Adrenal gland (tissue), 9 donors: ENCODE measurements at regions not wholly inside any gene's neighbourhood (a gene's known extent, or its start where the extent isn't known, plus 50 kb on each side); places are given as distances from the start of the nearest gene placed in this dataset.
"Not testable (repeated sequence)": the region's sequence is repeated elsewhere in the genome, so short reads cannot be mapped to it uniquely, and the experiment has no call there.

ENCODE experiments used
- DNase-seq, 7 donors: peaks; one replicate each; pipeline ENCODE4 v3.0.0-alpha.2; 2019 to 2020
- H3K27ac ChIP-seq, 5 donors: fragments of 200-600 bp; sonication (generic) in 4 of 5; 1 replicate in 3 of 5; 2 replicates in 2 of 5; pipeline versions ENCODE4 v1.5.1 to v1.8.0; 2016 to 2020; ENCODE audit warnings: mild to moderate bottlenecking in 1 of 5
- H3K27me3 ChIP-seq: fragments of 200-600 bp; 2 replicates; pipeline ENCODE4 v1.8.0; 2021
- H3K36me3 ChIP-seq, 2 donors: fragments of 200-600 bp; replicated peaks in 1 of 2; 1 replicate in 1 of 2; 2 replicates in 1 of 2; pipeline versions ENCODE4 v1.5.1 to v1.8.0; 2018 to 2022
- H3K4me1 ChIP-seq, 2 donors: fragments of 200-600 bp; replicated peaks in 1 of 2; 1 replicate in 1 of 2; 2 replicates in 1 of 2; pipeline versions ENCODE4 v1.5.1 to v1.8.0; 2018 to 2021
- H3K4me3 ChIP-seq, 4 donors: fragments of 200-600 bp; sonication (generic) in 3 of 4; one replicate each; pipeline ENCODE4 v1.5.1; 2016 to 2018
- H3K9me3 ChIP-seq, 3 donors: fragments of 200-600 bp; sonication (generic) in 1 of 3; replicated peaks in 1 of 3; 1 replicate in 2 of 3; 2 replicates in 1 of 3; pipeline versions ENCODE4 v1.5.1 to v1.8.0; 2016 to 2021
- CTCF ChIP-seq, 6 experiments: fragments of 450-650 bp in 4 of 6; fragments of 200-600 bp in 2 of 6; sonication (generic) in 1 of 6; IDR thresholded peaks; 1 replicate in 5 of 6; 2 replicates in 1 of 6; pipeline versions ENCODE4 v1.5.1 to v1.8.0; 2016 to 2021; ENCODE audit warnings: antibody characterized with exemption in 6 of 6, mild to moderate bottlenecking in 2 of 6, moderate library complexity in 1 of 6
- POLR2A ChIP-seq, 2 donors: fragments of 450-650 bp; IDR thresholded peaks; one replicate each; pipeline ENCODE4 v1.6.1; 2017; ENCODE audit warnings: antibody characterized with exemption in 2 of 2, mild to moderate bottlenecking in 2 of 2, moderate library complexity in 1 of 2
- WGBS, 4 donors: extraction: QIAGEN DNeasy Blood & Tissue Kit in 2 of 4; methylation state at CpG; one replicate each; pipeline versions ENCODE4 v1.1.5 to v1.1.7; 2013 to 2017; 5-methylcytosine and 5-hydroxymethylcytosine counted together
- intact Hi-C, 2 donors: fragments of 100-400 bp; cut with DNase I; formaldehyde crosslinking; loops; one replicate each; pipeline versions ENCODE4 v1.14.1 to v1.15.0; 2022 to 2023
- donor health status: healthy with polysubstance abuse.
- donor health status: Bipolar disorder and iron deficiency.
- donor health status: DM: yes; HTN: yes; CAD: no.
- donor health status: DM: no; HTN: no; CAD: no.
- donor health status: DM: no; HTN: no; CAD: no.

DNA sequence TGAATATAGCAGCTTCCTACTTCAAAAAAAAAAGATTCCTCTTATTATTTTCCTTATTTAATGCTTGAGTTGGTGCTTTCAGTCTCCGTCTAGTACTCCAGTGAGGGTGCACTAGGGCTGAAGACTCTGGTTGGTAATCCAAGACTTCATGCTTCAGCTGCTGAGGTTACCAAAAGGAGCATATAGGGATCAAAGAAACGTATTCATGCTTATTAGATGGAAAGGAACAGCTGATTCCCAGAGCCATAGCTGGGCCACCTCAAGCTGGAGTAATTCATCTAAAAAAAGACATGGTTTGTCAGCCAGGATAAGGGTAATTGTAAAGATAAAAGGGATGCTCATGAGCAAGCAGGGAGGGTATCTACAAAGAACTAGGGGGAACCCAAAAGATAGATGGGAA is 131.7 kb upstream of the FAM47B start:
- Histone ChIP-seq H3K27ac (no peak overlapping the region), H3K36me3 (no peaks in the 10 kb centered on the region), H3K9me3 (no peaks in the 10 kb centered on the region), H3K4me3 (no peak overlapping the region), H3K27me3 (no peaks in the 10 kb centered on the region), H3K4me1 (no peaks in the 10 kb centered on the region)
- no peak for TF ChIP-seq CTCF (IDR thresholded peaks at IDR 0.05)
- no peak for TF ChIP-seq POLR2A (IDR thresholded peaks at IDR 0.05)
- no peak for DNase-seq
- intact Hi-C loops: no loop called here
- 49 to 77% (median 65%) methylated on average over 2 of the region's 2 CpGs for WGBS, 4 donors

DNA sequence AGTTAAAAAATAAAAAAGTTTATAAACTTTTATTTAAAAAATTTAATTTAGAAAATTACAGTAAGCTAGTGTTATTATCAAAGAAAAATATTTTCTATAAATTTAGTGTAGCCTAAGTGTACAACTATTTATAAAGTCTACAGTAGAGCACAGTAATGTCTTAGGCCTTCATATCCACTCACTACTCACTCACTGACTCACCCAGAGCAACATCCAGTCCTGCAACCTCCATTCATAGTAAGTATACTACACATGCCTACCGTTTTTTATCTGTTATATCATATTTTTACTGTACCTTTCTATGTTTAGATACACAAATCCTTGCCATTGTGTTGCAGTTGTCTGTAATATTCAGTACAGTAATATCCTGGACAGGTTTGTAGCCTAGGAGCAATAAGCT is 129.0 kb upstream of the FAM47B start:
- no peaks in the 10 kb centered on the region for H3K9me3 ChIP-seq
- no peaks in the 10 kb centered on the region for H3K36me3 ChIP-seq
- no peaks in the 10 kb centered on the region for H3K27me3 ChIP-seq
- TF ChIP-seq CTCF (IDR thresholded peaks at IDR 0.05) (no peak), POLR2A (IDR thresholded peaks at IDR 0.05) (no peak)
- no peaks in the 10 kb centered on the region for H3K4me1 ChIP-seq
- DNase-seq: no peak
- intact Hi-C loops: no loop called here
- no peak overlapping the region for H3K27ac ChIP-seq
- 38 to 67% (median 51%) methylated on average over 1 of the region's 1 CpG for WGBS, 4 donors
- no peak overlapping the region for H3K4me3 ChIP-seq

DNA sequence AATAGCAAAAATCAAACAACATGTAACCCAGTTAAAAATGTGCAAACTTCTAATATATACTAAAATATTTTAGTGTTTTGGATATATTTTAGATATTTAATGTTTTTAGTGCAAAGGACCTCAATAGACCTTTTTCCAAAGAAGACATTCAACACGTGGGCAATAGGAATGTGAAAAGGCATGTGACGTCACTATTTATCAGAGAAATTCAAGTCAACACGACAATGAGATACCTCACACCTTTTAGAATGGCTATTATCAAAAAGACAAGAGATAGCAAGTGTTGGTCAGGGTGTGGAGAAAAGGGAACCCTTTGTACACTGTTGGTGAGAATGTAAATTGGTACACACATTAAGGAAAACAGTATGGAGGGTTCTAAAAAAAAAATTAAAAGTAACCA is 115.6 kb upstream of the FAM47B start:
- intact Hi-C loops: no loop called here
- Histone ChIP-seq H3K27me3 (peaks cover 4% of the 10 kb centered on the region), H3K4me3 (no peak overlapping the region), H3K4me1 (no peaks in the 10 kb centered on the region), H3K9me3 (no peaks in the 10 kb centered on the region), H3K36me3 (no peaks in the 10 kb centered on the region), H3K27ac (no peak overlapping the region)
- no peak for DNase-seq
- WGBS, 4 donors: 36 to 62% (median 51%) methylated on average over 3 of the region's 3 CpGs
- TF ChIP-seq POLR2A (IDR thresholded peaks at IDR 0.05) (no peak), CTCF (IDR thresholded peaks at IDR 0.05) (no peak)

DNA sequence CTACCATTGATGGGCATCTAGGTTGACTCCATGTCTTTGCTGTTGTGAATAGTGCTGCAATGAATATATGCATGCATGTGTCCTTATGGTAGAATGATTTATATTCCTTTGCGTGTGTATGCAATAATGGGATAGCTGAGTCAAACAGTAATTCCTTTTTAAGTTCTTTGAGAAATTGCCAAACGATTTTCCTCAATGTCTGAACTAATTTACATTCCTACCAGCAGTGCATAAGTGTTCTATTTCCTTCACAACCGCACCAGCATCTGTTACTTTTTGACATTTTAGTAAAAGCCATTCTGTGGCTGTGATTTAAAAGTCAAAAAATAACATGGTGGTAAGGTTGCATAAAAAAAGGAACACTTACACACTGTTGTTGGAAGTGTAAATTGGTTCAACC is 103.1 kb upstream of the FAM47B start:
- no peak overlapping the region for H3K27ac ChIP-seq
- H3K4me1 ChIP-seq: no peaks in the 10 kb centered on the region
- no peak for DNase-seq
- WGBS, 4 donors: 67 to 85% (median 77%) methylated on average over 3 of the region's 3 CpGs
- no peaks in the 10 kb centered on the region for H3K36me3 ChIP-seq
- intact Hi-C loops: no loop called here
- peaks cover 0 to 4% (median 0%) of the 10 kb centered on the region in 3 donors for H3K9me3 ChIP-seq
- no peak overlapping the region for H3K4me3 ChIP-seq
- TF ChIP-seq CTCF (IDR thresholded peaks at IDR 0.05) (no peak), POLR2A (IDR thresholded peaks at IDR 0.05) (no peak)
- H3K27me3 ChIP-seq: no peaks in the 10 kb centered on the region

- H3K4me3 ChIP-seq, H3K27me3 ChIP-seq, intact Hi-C loops, H3K36me3 ChIP-seq, H3K4me1 ChIP-seq, DNase-seq, H3K9me3 ChIP-seq, H3K27ac ChIP-seq: not testable (repeated sequence)
Observed at GRCh38 chrX:34841205-34841604, 101.4 kb upstream of the FAM47B start.
